ENCODE measurements at regions not wholly inside any gene's neighbourhood (a gene's known extent, or its start where the extent isn't known, plus 50 kb on each side); places are given as distances from the start of the nearest gene placed in this dataset.
"Not testable (repeated sequence)": the region's sequence is repeated elsewhere in the genome, so short reads cannot be mapped to it uniquely, and the experiment has no call there.

DNA sequence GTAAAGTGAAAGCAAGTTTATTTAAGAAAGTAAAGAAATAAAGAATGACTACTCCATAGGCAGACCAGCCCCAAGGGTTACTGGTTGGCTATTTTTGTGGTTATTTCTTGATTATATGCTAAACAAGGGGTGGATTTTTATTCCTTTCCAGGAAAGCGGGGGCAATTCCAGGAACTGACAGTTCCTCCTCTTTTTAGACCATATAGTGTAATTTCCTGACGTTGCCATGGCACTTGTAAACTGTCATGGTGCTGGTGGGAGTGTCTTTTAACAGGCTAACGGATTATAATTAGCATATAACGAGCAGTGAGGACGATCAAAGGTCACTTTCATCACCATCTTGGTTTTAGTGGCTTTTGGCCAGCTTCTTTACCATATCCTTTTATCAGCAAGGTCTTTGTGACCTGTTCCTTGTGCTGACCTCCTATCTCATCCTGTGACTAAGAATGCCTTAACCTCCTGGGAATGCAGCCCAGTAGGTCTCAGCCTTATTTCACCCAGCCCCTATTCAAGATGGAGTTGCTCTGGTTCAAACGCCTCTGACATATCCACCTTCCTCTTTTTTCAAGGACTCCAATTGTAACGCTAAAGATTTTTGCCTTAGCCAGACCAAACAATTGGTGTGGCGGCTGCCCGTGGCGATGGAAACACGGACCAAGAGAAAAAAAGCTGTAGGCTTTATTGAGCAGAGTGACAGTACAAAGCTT lies 103.8 kb downstream of the FAM72B start:
- TF ChIP-seq CTCF (IDR thresholded peaks at IDR 0.05; ENCODE audit: low read length); EZH2 (IDR thresholded peaks at IDR 0.05; ENCODE audit: borderline replicate concordance, low read length): not testable (repeated sequence)
